Right lobe of liver (tissue), 6 donors: ENCODE measurements at regions not wholly inside any gene's neighbourhood (a gene's known extent, or its start where the extent isn't known, plus 50 kb on each side); places are given as distances from the start of the nearest gene placed in this dataset.

ENCODE experiments used
- ATAC-seq, 4 donors: fragments of 200-7000 bp; cut with Tn5 transposase; one replicate each; pipeline ENCODE4 v1.9.1; 2020; ENCODE audit warnings: mild to moderate bottlenecking in 4 of 4, moderate library complexity in 4 of 4
- DNase-seq, 3 donors: peaks; one replicate each; pipeline ENCODE4 v3.0.0-alpha.2; 2020
- H3K27ac ChIP-seq, 3 donors: fragments of 200-600 bp; one replicate each; pipeline ENCODE4 v1.8.0; 2022
- H3K27me3 ChIP-seq, 2 donors: fragments of 200-600 bp; one replicate each; pipeline ENCODE4 v1.8.0; 2022
- H3K36me3 ChIP-seq, 4 donors: fragments of 200-600 bp; sonication (generic) in 1 of 4; one replicate each; pipeline versions ENCODE4 v1.5.1 to v1.8.0; 2017 to 2022; ENCODE audit warnings: control low read depth in 1 of 4
- H3K4me1 ChIP-seq, 4 donors: fragments of 200-600 bp; sonication (generic) in 1 of 4; one replicate each; pipeline versions ENCODE4 v1.5.1 to v1.8.0; 2017 to 2022; ENCODE audit warnings: control low read depth in 1 of 4
- H3K4me3 ChIP-seq, 3 donors: fragments of 200-600 bp; one replicate each; pipeline ENCODE4 v1.8.0; 2022
- H3K9me3 ChIP-seq, 4 donors: fragments of 200-600 bp; sonication (generic) in 1 of 4; one replicate each; pipeline versions ENCODE4 v1.5.1 to v1.8.0; 2017 to 2022; ENCODE audit warnings: control low read depth in 1 of 4
- CTCF ChIP-seq, 4 donors: fragments of 200-600 bp in 3 of 4; fragments of 450-650 bp in 1 of 4; IDR thresholded peaks; one replicate each; pipeline versions ENCODE4 v1.5.1 to v1.8.0; 2016 to 2022; ENCODE audit warnings: antibody characterized with exemption in 4 of 4, mild to moderate bottlenecking in 2 of 4
- POLR2A ChIP-seq: fragments of 450-650 bp; IDR thresholded peaks from one replicate; pipeline ENCODE4 v1.6.1; 2017; ENCODE audit warnings: antibody characterized with exemption, mild to moderate bottlenecking
- WGBS: methylation state at CpG from one replicate; pipeline ENCODE4 v1.1.6; 2018; ENCODE audit warnings: low coverage, low lambda C conversion rate; ENCODE audit not compliant: insufficient coverage; ENCODE audit errors: missing lambda C conversion rate; 5-methylcytosine and 5-hydroxymethylcytosine counted together
- intact Hi-C, 2 donors: fragments of 100-400 bp; cut with DNase I; formaldehyde crosslinking; loops; one replicate each; pipeline versions ENCODE4 v1.11.2 to v1.14.1; 2022
- donor health status: DM: no; HTN: yes; CAD: no.
- donor health status: DM: no; HTN: no; CAD: no.
- donor health status: DM: no; HTN: no; CAD: no.
- donor health status: DM: no; HTN: yes; CAD: no.
- donor health status: DM: no; HTN: yes; CAD: no.

GRCh38 chr15:88331291-88331690 lies 74.8 kb upstream of the NTRK3 start:
- no peak overlapping the region for H3K27ac ChIP-seq
- no peaks in the 10 kb centered on the region for H3K4me1 ChIP-seq
- ATAC-seq, result no peak
- TF ChIP-seq CTCF (IDR thresholded peaks at IDR 0.05) (peak in 2 of 4 donors; percentile 22 to 40), POLR2A (no peak)
- no peaks in the 10 kb centered on the region for H3K36me3 ChIP-seq
- no peak for DNase-seq
- H3K4me3 ChIP-seq, result no peak overlapping the region
- WGBS, result 9% methylated on average over 8 of the region's 8 CpGs
- intact Hi-C loops, result no loop called here
- H3K9me3 ChIP-seq, result no peaks in the 10 kb centered on the region
- no peaks in the 10 kb centered on the region for H3K27me3 ChIP-seq

- Histone ChIP-seq H3K4me1 (no peaks in the 10 kb centered on the region), H3K9me3 (no peaks in the 10 kb centered on the region), H3K27me3 (no peaks in the 10 kb centered on the region), H3K27ac (no peak overlapping the region), H3K36me3 (no peaks in the 10 kb centered on the region), H3K4me3 (no peak overlapping the region)
- DNase-seq (no peak), ATAC-seq (no peak)
- intact Hi-C loops, result no loop called here
- WGBS, result 60% methylated on average over 3 of the region's 3 CpGs
- TF ChIP-seq CTCF (IDR thresholded peaks at IDR 0.05), result no peak
- no peak for TF ChIP-seq POLR2A
Measured at GRCh38 chr15:88326924-88327323, 70.4 kb upstream of the NTRK3 start.

- 63% methylated on average over 1 of the region's 1 CpG for WGBS
- DNase-seq, result no peak
- intact Hi-C loops, result no loop called here
- Histone ChIP-seq H3K36me3 (no peaks in the 10 kb centered on the region), H3K27me3 (no peaks in the 10 kb centered on the region), H3K4me1 (no peaks in the 10 kb centered on the region), H3K9me3 (no peaks in the 10 kb centered on the region), H3K4me3 (no peak overlapping the region), H3K27ac (no peak overlapping the region)
- no peak for ATAC-seq
- TF ChIP-seq CTCF (IDR thresholded peaks at IDR 0.05), result no peak
- no peak for TF ChIP-seq POLR2A
Measured at GRCh38 chr15:88324741-88325065, 68.2 kb upstream of the NTRK3 start.

GRCh38 chr15:88323976-88324740 lies 67.6 kb upstream of the NTRK3 start:
- intact Hi-C loops, result no loop called here
- Histone ChIP-seq H3K4me3 (no peak overlapping the region), H3K27ac (no peak overlapping the region), H3K9me3 (no peaks in the 10 kb centered on the region), H3K4me1 (no peaks in the 10 kb centered on the region), H3K36me3 (no peaks in the 10 kb centered on the region), H3K27me3 (no peaks in the 10 kb centered on the region)
- no peak for ATAC-seq
- no peak for TF ChIP-seq CTCF (IDR thresholded peaks at IDR 0.05)
- no peak for TF ChIP-seq POLR2A
- DNase-seq, result no peak
- whole genome bisulfite sequencing, result 42% methylated on average over 10 of the region's 18 CpGs
